TTC549 (cell line): ENCODE measurements at regions not wholly inside any gene's neighbourhood (a gene's known extent, or its start where the extent isn't known, plus 50 kb on each side); places are given as distances from the start of the nearest gene placed in this dataset.

Source experiments
- FAIRE-seq: peaks from 2 replicates; lab custom pipeline; 2012; peaks lifted over from hg19 to GRCh38; lab: Jason Lieb, UNC

DNA sequence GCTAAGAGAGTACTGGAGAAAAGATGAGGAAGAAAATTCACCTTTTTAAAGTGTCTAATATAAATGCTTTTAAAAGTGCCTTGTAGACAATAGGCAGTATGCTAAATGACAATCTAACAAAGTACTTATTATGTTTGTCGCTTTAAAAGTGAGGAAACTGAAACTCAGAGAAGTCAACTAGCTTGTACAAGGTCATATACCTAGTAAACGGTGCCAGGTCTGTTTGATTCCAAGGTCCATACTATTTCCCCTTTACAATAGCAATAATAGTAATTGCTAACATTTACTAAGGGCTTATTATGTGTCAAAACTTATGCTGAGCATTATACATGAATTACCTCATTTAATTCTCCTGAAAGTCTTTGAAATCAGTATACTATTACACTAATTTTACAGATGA, 328.6 kb upstream of the SLC24A2 start:
- no peak for FAIRE-seq

DNA sequence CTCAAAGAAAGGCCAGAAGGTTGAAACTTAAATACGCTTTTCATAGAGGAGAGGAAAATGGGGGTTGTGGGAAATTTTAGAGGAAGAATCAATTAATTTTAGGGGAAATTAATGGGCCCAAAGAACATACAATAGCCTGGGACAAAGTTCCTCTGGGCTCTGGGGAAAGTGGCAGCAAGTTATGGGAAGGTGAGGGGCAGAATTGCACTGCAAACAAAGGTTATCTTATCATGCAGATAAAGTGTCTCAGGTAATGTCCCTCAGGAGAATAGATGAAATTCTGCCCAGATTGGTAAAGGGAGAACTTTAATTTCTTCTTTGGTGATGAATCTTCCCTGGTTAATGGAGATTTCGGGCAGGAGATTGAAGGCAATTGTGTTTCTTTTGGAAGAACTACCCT, 326.1 kb upstream of the SLC24A2 start:
- no peak for FAIRE-seq

DNA sequence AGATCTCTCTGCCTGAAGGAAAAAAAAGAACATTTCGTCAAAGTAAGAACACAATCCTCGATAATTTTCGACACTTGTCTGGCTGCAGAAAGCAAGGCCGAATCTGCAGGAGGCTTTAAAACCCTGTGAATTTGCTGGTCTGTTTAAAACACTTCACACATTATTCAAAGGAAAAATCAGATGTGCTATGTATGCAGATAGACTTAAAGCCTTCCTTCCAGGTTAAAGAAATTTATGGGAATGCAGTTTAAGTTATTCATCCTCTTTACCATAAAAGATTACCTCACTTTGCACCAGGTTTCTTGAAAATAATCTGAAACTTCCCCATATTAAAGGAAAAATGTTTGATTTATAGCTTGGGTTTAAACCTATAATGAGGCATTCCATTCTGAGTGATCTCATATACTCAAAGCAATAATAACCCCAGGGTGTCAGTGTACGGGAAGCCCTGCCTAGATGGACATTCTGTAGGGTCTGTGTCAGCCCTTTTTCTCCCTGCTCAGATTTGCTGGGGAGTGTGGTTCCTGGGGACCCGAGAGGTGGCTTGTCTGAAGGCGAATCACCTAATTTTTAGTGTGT, 323.5 kb upstream of the SLC24A2 start:
- no peak for FAIRE-seq

DNA sequence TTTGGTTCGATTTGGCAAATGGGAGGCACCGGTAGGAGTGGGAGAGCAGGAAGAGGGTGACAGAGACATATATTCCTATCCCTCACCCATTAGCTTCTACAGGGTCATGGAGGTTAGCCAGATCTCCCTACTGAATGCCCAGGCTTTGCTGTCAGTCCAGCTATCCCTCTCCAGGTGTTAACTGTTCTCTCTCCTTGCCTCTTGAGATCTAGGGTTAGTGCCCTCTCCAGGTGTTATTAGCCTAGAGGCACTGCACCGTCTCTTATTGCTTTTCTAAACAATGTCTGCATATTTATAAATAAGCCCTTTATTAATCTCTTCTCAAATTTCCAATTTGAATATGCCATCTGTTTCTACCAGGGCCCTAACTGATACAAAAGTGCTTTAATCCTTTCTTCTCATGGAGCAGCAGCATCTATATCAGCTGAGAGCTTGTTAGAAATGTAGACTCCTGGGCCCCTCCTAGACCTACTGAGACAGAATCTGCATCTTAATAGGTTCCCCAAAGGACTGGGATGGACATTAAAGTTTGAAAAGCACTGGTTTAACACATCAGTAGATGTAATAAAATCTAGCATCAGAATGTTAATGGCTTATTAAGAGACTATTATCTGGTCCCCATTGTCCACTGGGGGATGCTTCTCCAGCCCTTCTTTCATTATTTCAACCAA, 322.5 kb upstream of the SLC24A2 start:
- no peak for FAIRE-seq

DNA sequence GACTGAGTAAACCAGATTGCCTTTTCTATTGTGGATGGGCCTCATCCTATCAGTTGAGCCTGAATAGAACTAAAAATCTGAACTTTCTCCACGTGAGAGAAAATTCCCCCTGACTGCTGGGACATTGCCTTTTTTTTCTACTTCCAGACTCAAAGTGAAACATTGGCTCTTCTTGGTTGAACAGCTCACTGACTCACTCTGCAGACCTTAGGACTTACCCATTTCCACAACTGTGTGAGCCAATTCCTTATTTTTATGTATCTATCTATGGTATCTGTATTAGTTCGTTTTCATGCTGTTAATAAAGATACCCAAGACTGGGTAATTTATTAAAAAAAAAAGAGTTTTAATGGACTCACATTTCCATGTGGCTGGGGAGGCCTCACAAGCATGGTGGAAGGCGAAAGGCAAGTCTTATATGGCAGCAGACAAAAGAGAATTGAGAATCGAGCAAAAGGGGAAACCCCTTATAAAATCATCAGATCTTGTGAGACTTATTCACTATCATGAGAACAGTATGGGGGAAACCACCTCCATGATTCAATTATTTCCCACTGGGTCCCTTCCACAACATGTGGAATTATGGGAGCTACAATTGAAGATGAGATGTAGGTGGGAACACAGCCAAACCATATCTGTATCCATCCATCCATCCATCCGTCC, 306.7 kb upstream of the SLC24A2 start:
- no peak for FAIRE-seq

DNA sequence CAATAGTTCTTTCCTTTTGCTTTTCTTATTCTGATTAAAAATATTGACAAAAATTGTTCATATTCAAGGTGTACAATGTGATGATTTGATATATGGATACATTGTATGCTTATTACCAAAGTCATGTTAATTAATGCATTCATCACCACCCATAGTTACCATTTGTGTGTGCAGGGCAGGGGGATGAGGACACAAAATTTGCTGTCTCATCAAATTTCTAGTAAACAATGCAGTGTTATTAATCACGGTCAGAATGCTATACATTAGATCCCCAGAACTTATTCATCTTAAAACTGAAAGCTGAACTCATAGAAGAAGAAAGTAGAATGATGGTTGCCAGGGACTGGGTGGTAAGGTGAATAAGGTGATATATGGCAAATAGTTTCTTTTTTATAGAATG, 303.7 kb upstream of the SLC24A2 start:
- no peak for FAIRE-seq

DNA sequence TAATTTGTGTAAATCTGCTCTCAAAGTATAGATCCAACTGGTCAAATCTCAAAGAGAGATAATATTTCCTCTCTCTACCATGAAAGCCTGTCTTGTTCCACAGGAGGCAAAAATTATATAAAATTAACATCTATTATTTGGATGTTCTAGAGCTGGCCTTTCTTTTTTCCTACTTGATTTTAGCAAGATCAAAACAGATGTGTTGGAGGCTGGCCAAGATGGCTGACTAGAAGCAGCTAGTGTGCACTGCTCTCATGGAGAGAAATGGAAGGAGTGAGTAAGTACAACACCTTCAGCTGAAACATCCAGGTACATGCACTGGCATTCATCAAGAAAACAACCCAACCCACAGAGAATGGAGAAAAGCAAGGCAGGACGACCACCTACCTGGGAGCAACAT, 298.6 kb upstream of the SLC24A2 start:
- no peak for FAIRE-seq

DNA sequence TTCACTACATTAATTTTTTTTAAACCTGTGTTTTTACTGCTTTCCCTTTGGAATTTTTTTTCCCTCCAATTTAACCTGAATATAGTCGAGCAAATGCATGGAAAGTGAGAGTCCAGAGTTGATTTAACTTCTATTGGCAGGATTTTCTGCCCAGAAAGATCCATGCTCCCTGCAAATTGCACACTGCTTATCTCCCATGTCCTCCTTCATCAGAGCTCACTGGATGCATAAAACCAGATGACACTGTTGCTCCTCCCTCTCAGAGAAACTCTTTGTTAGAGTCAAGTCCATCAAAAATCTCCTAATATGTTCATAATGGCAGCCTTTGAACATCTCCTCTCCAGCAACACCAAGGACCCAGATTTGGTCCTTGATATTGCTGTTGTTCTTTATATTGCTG, 297.0 kb upstream of the SLC24A2 start:
- no peak for FAIRE-seq

DNA sequence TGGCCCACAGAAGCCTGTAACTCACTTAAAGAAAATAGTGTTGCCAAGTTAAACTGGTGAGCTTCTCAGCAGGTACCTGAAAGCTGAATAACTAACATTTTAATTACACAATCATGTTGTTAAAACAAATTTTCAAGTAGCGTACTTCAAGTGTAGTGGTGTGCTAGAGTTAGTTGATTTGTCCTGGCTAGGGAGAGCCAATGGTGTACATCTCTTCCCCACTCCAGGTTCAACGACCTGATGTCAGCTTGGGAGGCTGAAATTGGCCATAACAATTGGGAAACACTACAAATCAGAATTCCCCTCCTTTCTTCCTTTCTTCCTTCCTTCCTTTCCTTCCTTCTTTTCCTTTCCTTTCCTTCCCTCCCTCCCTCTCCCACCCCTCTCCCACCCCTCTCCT, 295.3 kb upstream of the SLC24A2 start:
- FAIRE-seq, result no peak

DNA sequence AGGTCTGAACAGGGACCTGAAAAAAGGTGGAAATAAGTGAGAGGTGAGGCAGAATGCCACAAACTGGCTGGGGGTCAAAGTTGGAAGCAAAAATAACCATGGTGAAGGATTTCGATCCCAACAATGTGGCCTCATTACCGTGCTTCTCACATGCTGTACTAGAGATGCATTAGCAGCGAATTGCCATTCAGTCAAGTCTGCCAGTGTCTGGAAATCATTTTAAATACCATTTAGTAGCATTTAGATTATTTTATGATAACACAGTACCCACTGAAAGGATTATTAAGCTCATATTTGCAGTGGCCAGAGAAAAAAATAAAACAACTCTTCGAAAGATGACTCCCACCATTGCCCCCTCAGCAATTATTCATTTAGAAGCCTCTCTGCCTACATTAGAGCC, 294.6 kb upstream of the SLC24A2 start:
- no peak for FAIRE-seq

DNA sequence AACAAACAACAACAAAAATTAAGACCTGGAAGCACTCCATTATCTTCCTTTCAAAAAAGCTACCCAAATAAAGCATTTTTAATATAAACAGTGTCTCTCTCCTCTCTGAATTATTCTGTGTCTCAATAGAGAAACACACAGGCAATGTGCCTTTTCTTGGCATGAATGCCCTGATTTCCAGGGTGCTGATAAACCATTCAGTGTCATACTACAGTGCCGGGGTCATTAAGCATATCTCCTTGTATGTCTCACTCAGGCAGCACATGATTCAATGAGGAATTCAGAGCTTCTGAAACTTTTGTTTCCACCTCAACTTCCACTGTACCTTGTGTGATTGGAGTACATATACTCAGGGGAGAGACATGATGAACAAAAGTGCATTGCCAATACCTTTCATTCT, 294.0 kb upstream of the SLC24A2 start:
- FAIRE-seq, result no peak

DNA sequence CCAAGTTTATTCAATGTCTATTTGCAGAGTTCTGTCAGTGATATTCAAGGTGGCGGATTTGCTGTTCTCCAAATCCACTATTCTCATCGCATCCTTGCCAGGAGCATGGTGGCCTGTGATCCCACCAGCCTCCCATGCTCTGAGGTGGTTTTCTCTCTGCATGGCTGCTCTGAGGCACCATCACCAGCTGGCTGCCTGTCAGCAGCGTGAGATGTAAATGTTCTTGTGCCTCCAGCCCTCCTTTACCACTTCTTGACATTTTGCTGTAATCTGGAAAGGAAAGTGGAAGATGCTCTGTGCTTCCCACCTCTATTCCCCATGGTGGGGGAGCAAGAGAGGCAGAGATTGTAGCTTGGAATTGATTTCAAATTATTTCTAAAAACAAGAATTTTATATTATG, 293.6 kb upstream of the SLC24A2 start:
- FAIRE-seq, result no peak

DNA sequence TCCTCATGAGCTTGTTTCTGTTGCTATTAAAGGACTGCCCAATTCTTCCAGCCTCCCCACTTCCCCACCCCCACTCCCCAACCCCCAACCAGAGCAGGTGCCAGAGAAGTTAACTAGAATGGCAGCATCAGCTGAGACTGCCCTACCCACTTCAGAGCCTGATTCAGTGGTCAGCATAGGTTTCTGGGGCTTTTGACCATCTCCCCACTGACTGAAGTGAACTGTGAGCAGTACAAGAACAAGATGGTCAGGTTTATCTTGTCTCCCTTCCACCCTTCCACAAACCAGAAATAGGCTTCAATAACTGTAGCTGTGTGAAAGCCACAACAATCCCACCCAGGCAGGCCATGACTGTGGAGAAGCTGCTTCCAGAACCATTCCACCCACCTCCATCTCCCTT, 289.4 kb upstream of the SLC24A2 start:
- FAIRE-seq, result no peak

DNA sequence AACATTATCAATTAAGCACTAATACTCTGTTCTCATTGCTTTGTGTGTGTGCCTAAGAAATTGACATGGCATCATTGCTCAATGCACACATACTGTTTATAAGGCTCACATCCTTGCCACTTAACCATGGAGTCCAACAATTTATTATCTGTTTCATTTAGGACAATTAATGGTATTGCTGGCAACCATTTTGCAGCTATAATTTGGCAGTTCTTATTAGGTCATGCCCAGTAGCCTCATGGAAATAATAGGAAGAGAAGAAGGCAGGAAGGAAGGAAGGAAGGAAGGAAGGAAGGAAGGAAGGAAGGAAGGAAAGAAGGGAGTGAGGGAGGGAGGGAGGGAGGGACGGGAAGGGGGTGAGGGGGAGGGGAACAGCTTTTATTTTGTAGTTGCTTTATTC, 285.5 kb upstream of the SLC24A2 start:
- FAIRE-seq, result no peak

DNA sequence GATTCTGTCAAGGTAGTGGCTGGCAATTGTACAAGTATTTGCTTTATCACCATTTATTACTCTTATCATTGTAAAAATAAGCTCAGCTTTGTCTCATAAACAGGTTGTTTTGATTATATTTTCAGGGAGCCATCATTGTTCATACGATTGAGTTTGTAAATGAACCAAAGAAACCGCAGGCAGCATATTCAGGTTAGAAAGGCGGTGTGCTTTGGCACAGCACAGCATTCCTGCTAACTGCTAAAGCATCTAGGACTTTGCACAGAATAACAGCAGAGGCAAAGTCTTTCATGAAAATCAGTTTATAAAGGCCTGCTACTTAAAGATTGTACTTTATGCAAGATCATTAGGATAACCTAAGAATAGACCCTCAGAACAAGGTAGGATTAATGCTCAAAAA, 281.5 kb upstream of the SLC24A2 start:
- FAIRE-seq, result no peak

DNA sequence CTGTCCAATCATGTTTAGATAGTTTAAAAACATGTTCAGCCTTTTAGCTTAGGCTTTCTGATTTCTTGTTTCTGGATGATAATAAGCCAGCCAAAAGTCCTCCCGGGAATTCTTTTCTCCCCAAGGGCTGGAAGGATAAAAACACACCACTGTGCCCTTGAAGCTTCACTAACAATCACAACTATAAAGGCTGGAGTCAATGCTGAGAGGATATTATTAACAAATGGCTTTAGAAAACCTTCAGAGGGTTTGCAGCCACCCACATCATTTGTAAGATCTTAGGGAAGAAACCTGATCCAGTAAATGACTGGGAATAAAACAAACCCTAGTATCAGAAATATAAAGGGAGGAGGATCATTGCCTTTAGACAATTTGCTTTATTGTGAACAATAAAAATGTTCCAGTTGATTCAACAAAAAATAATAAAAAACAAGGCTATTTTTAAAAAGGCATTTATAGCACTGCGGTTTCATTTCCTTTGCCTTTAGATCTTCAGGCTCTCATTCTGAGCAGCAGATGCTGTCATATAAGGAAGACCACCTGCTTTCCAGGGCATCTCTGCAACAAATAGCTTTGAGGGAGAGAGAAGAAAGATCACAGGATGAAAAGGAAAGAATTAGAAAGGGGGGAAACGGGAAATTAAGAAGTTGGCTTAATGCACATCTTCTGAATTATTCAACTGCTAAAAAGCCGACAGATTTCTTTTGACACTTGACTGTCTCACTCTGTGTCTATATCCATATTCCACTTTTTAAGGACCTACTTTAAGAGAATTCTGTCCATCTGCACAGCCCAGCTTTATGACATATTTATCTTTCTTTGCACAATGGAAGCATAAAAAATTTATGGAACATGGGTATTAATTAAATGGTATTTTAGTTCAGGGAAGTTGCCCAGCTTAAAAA, 277.2 kb upstream of the SLC24A2 start:
- FAIRE-seq, result no peak

DNA sequence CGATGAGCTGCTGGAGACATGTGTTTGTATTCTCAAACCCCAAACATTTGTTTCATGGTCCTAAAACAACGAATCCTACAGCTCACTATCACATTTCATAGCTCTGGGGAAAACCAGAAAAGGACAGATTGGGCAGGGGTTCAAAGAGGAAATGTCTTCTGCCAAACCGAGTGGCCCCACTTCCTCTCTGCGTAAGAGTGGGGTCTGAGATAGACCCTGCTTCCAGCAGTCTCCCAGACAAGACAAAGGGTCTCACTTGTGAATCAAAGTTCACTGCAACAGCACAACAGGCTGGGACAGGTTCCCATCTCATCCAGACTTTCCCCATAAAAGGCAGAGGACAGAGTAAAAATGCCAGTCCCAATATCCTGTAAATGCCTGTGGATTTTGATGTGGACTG, 276.2 kb upstream of the SLC24A2 start:
- FAIRE-seq, result no peak

DNA sequence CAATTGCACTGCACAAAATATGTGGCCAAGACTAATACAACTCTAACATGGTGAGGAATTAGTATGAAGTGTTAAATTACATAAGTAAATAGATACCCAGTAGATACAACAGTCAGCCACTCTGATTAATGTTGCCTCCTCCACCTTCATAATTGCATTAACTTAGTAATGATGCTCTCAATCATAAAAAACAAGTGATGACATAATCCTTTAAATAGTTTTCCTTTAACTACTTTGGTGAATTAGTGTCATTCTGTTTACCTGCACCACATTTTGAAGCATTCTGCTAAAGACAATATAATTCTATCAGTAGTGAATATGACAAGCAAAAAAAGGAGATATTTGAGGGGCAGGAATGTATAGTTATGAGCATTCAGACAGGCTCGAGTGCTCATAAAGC, 265.9 kb upstream of the SLC24A2 start:
- FAIRE-seq, result no peak

DNA sequence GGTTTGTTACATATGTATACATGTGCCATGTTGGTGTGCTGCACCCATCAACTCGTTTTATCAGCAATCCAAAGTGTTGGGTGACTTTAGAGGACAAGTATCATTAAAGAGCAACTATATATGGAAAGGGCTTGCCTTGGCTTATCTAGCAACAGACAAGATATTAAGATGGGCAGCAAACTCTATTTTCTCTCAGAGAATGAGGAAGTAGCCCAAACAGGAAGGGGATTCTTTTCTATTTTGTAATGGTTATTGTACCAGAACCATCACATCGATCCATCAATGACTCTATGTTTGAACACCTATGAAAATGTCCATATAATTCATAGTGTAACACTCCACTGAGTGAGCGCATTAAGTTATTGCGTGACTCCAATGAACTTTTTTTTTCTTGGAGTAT, 260.1 kb upstream of the SLC24A2 start:
- FAIRE-seq, result no peak

DNA sequence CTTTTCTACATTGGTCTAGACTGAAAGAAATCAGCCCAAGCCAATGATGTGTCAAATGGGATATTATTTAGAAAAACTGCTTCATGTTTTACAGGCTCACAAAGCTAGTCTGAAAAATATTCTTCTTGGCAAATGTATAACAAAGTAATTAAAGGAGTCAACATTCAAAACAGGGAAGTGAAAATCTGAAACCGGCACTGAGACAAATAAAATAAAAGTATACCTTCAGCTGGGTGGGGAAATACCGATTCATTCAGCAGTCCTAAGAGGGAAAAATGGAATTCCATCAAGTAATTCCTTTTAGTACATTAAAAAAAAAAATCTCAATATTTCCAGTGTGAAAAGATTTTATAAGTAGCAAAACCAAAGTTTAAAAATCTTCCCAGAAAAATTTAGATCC, 259.6 kb upstream of the SLC24A2 start:
- no peak for FAIRE-seq

DNA sequence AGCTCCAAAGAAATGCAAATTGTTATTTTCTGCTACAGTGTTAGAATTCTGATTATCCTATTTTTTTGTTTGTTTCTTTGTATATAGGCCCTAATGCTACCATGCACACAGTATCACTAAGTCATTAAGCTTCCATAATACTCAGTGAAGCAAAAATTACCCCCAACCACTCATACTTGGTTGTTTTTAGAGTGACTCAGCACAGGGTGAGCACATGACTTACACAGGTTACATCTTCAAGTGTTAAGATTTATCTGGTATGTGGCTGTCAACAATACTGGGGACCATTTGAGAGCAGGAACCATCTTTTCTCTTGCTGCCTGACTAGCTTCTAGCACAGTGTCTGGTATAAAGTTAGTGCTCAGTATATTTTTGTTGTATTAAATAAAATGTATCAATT, 255.8 kb upstream of the SLC24A2 start:
- no peak for FAIRE-seq

DNA sequence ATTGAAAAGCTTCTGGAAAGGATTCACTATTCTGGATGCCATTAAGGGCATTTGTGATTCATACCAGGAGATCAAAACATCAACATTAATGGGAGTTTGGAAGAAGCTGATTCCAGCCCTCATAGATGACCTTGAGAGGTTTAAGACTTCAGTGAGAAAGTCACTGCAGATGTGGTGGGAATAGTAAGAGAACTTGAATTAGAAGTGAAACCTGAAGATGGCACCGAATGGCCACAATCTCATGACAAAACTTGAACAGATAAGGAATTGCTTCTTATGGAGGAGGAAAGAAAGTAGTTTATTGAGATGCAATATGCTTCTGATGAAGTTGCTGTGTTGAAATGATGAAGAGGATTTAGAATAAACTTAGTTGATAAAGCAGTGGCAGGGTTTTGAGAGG, 254.6 kb upstream of the SLC24A2 start:
- no peak for FAIRE-seq

DNA sequence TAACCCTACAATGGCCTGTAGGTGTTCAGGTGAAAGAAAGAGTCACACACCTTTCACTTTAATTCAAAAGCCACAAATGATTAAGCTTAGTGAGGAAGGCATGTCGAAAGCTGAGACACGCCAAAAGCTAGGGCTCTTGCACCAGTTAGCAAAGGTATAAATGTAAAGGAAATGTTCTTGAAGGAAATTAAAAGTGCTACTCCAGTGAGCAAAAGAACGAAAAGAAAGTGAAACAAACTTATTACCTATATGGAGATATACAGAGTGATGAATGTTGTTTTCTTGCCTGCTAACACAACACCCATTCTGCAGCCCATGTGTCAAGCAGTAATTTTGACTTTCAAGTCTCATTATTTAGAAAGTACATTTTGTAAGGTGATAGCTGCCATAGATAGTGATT, 254.2 kb upstream of the SLC24A2 start:
- FAIRE-seq, result no peak
